Gastrocnemius medialis (tissue), 4 donors: ENCODE measurements at regions not wholly inside any gene's neighbourhood (a gene's known extent, or its start where the extent isn't known, plus 50 kb on each side); places are given as distances from the start of the nearest gene placed in this dataset.
A peak's percentile ranks its signal among the peaks of the same experiment; 100 is the strongest.

Experiments
- ATAC-seq, 2 donors: fragments of 150-250 bp; one replicate each; pipeline ENCODE4 v1.9.1; 2016
- DNase-seq, 2 donors: peaks; one replicate each; pipeline ENCODE4 v3.0.0-alpha.2; 2019
- H3K27ac ChIP-seq, 4 donors: fragments of 200-600 bp; sonication (generic); 1 replicate in 1 of 4; 2 replicates in 3 of 4; pipeline ENCODE4 v1.5.1; 2016 to 2018; ENCODE audit warnings: mild to moderate bottlenecking in 2 of 4, moderate library complexity in 1 of 4
- H3K27me3 ChIP-seq, 3 donors: fragments of 200-600 bp; sonication (generic) in 2 of 3; 1 replicate in 1 of 3; 2 replicates in 2 of 3; pipeline versions ENCODE4 v1.5.1 to v1.6.0; 2016 to 2019; ENCODE audit warnings: mild to moderate bottlenecking in 1 of 3, moderate library complexity in 1 of 3
- H3K36me3 ChIP-seq, 2 donors: fragments of 200-600 bp; sonication (generic) in 1 of 2; one replicate each; pipeline ENCODE4 v1.5.1; 2017 to 2018
- H3K4me1 ChIP-seq, 2 donors: fragments of 200-600 bp; sonication (generic) in 1 of 2; one replicate each; pipeline ENCODE4 v1.5.1; 2016 to 2017; ENCODE audit warnings: mild to moderate bottlenecking in 2 of 2
- H3K4me3 ChIP-seq, 4 donors: fragments of 200-600 bp; sonication (generic) in 3 of 4; 1 replicate in 1 of 4; 2 replicates in 3 of 4; pipeline ENCODE4 v1.5.1; 2016 to 2019; ENCODE audit warnings: mild to moderate bottlenecking in 2 of 4
- H3K9me3 ChIP-seq, 3 donors: fragments of 200-600 bp; sonication (generic) in 2 of 3; 1 replicate in 1 of 3; 2 replicates in 2 of 3; pipeline ENCODE4 v1.5.1; 2016 to 2019
- CTCF ChIP-seq, 5 experiments: fragments of 450-650 bp in 3 of 5; fragments of 200-600 bp in 2 of 5; sonication (generic) in 2 of 5; IDR thresholded peaks in 4 of 5; conservative IDR thresholded peaks in 1 of 5; 1 replicate in 4 of 5; 2 replicates in 1 of 5; pipeline ENCODE4 v1.5.1; 2016 to 2019; ENCODE audit warnings: antibody characterized with exemption in 5 of 5, mild to moderate bottlenecking in 3 of 5, moderate library complexity in 3 of 5
- POLR2A ChIP-seq, 2 donors: fragments of 450-650 bp; IDR thresholded peaks; one replicate each; pipeline ENCODE4 v1.6.1; 2017; ENCODE audit warnings: antibody characterized with exemption in 2 of 2, mild to moderate bottlenecking in 2 of 2, moderate library complexity in 2 of 2
- in situ Hi-C, 4 donors: fragments of 200-750 bp; cut with MboI; loops; one replicate each; pipeline versions ENCODE4 v1.15.0 to v1.8.0; 2017; ENCODE audit warnings: low sequenced_read_pairs in 4 of 4
- intact Hi-C: fragments of 100-400 bp; cut with DNase I; formaldehyde crosslinking; loops from one replicate; pipeline ENCODE4 v1.15.1; 2023; ENCODE audit warnings: low total_unique reads

GRCh38 chr12:89863493-89863938 lies 154.9 kb upstream of the ATP2B1 start:
- H3K4me3 ChIP-seq: no peak overlapping the region
- H3K9me3 ChIP-seq: no peaks in the 10 kb centered on the region
- TF ChIP-seq CTCF (IDR thresholded peaks at IDR 0.05 in 4 of 5, conservative IDR thresholded peaks at IDR 0.05 in 1 of 5) (no peak), POLR2A (IDR thresholded peaks at IDR 0.05) (no peak)
- ATAC-seq: peak in 1 of 2 donors; percentile 30
- in situ Hi-C loops: no loop called here
- no peak for DNase-seq
- H3K36me3 ChIP-seq: no peaks in the 10 kb centered on the region
- intact Hi-C loops: no loop called here
- H3K4me1 ChIP-seq: peaks cover 0 to 10% of the 10 kb centered on the region in 2 donors
- peak overlapping the region in 3 of 4 donors; percentile 29 to 56 (median 46) for H3K27ac ChIP-seq
- no peaks in the 10 kb centered on the region for H3K27me3 ChIP-seq

GRCh38 chr12:89862511-89863445 lies 154.1 kb upstream of the ATP2B1 start:
- H3K27me3 ChIP-seq: no peaks in the 10 kb centered on the region
- H3K4me1 ChIP-seq: peaks cover 0 to 10% of the 10 kb centered on the region in 2 donors
- H3K4me3 ChIP-seq: no peak overlapping the region
- no peaks in the 10 kb centered on the region for H3K9me3 ChIP-seq
- TF ChIP-seq CTCF (IDR thresholded peaks at IDR 0.05 in 4 of 5, conservative IDR thresholded peaks at IDR 0.05 in 1 of 5): no peak
- H3K36me3 ChIP-seq: no peaks in the 10 kb centered on the region
- DNase-seq (peak in 1 of 2 donors; percentile 22), ATAC-seq (peak; percentile 54 to 55)
- intact Hi-C loops (no loop called here), in situ Hi-C loops (no loop called here)
- H3K27ac ChIP-seq: peak overlapping the region in 3 of 4 donors; percentile 29 to 56 (median 46)

GRCh38 chr12:89861086-89861485 lies 152.4 kb upstream of the ATP2B1 start:
- no peaks in the 10 kb centered on the region for H3K36me3 ChIP-seq
- H3K27ac ChIP-seq: no peak overlapping the region
- H3K4me3 ChIP-seq: no peak overlapping the region
- in situ Hi-C loops (no loop called here), intact Hi-C loops (no loop called here)
- peaks cover 0 to 10% of the 10 kb centered on the region in 2 donors for H3K4me1 ChIP-seq
- ATAC-seq: no peak
- H3K27me3 ChIP-seq: no peaks in the 10 kb centered on the region
- no peak for TF ChIP-seq CTCF (IDR thresholded peaks at IDR 0.05 in 4 of 5, conservative IDR thresholded peaks at IDR 0.05 in 1 of 5)
- no peak for TF ChIP-seq POLR2A (IDR thresholded peaks at IDR 0.05)
- H3K9me3 ChIP-seq: no peaks in the 10 kb centered on the region
- no peak for DNase-seq

- TF ChIP-seq CTCF (IDR thresholded peaks at IDR 0.05 in 4 of 5, conservative IDR thresholded peaks at IDR 0.05 in 1 of 5) (no peak), POLR2A (IDR thresholded peaks at IDR 0.05) (no peak)
- in situ Hi-C loops: no loop called here
Measured at GRCh38 chr12:89859508-89860220, 151.0 kb upstream of the ATP2B1 start.

More at GRCh38 chr12:89859508-89860220, 151.0 kb upstream of the ATP2B1 start:
- no peak overlapping the region for H3K4me3 ChIP-seq
- H3K27me3 ChIP-seq: no peaks in the 10 kb centered on the region
- no peaks in the 10 kb centered on the region for H3K9me3 ChIP-seq
- DNase-seq (no peak), ATAC-seq (no peak)
- H3K36me3 ChIP-seq: no peaks in the 10 kb centered on the region
- H3K27ac ChIP-seq: no peak overlapping the region
- peaks cover 0 to 10% of the 10 kb centered on the region in 2 donors for H3K4me1 ChIP-seq
- intact Hi-C loops: no loop called here
